Nephron progenitor cell (in vitro differentiated cells): ENCODE measurements at regions not wholly inside any gene's neighbourhood (a gene's known extent, or its start where the extent isn't known, plus 50 kb on each side); places are given as distances from the start of the nearest gene placed in this dataset.
"Not testable (repeated sequence)": the region's sequence is repeated elsewhere in the genome, so short reads cannot be mapped to it uniquely, and the experiment has no call there.

ENCODE experiments used
- DNase-seq: peaks from one replicate; pipeline ENCODE4 v3.0.0; 2021
- H3K27ac Mint-ChIP-seq: 2 replicates; pipeline ENCODE4 v1.8.0; 2021; ENCODE audit warnings: mild to moderate bottlenecking, moderate library complexity, mixed read lengths
- H3K27me3 Mint-ChIP-seq: 2 replicates; pipeline ENCODE4 v1.8.0; 2021; ENCODE audit warnings: mild to moderate bottlenecking, low read depth, mixed read lengths; ENCODE audit not compliant: poor library complexity
- H3K36me3 Mint-ChIP-seq: 2 replicates; pipeline ENCODE4 v1.8.0; 2021; ENCODE audit warnings: low read depth, mixed read lengths
- H3K4me1 Mint-ChIP-seq: 2 replicates; pipeline ENCODE4 v1.8.0; 2021; ENCODE audit warnings: mixed read lengths
- H3K4me3 Mint-ChIP-seq: 2 replicates; pipeline ENCODE4 v1.8.0; 2021; ENCODE audit warnings: mild to moderate bottlenecking, moderate library complexity, mixed read lengths
- H3K9me3 Mint-ChIP-seq: 2 replicates; pipeline ENCODE4 v1.8.0; 2021; ENCODE audit warnings: mild to moderate bottlenecking, moderate library complexity, mixed read lengths
- CTCF ChIP-seq: fragments of 200-600 bp; sonication (generic); IDR thresholded peaks from 2 replicates; pipeline ENCODE4 v1.5.0; 2021; ENCODE audit warnings: antibody characterized with exemption

DNA sequence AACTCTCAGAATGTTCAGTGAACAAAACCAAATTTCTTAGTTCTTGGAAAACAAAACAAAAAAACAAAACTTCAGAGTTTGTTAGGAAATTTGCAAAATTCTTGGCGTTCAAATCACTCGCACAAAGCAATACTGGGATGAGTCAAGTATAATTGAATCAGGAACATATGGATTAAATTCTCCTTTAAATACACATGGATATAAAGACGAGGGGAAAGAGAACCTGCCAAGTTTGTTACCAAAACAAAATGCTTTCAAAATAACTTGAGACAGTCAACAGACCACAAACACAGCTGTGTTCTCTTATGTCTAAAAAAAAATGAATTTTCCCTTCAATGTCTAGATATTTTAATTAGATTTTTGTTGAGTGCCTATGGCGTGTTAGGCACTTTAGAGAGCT is 93.5 kb upstream of the MPP7 start:
- Mint-ChIP-seq H3K4me1 (peaks cover 15% of the 10 kb centered on the region), H3K36me3 (no peaks in the 10 kb centered on the region), H3K27me3 (peaks cover 4% of the 10 kb centered on the region), H3K27ac (no peak overlapping the region), H3K9me3 (peaks cover 1% of the 10 kb centered on the region), H3K4me3 (no peak overlapping the region)
- no peak for TF ChIP-seq CTCF
- no peak for DNase-seq

DNA sequence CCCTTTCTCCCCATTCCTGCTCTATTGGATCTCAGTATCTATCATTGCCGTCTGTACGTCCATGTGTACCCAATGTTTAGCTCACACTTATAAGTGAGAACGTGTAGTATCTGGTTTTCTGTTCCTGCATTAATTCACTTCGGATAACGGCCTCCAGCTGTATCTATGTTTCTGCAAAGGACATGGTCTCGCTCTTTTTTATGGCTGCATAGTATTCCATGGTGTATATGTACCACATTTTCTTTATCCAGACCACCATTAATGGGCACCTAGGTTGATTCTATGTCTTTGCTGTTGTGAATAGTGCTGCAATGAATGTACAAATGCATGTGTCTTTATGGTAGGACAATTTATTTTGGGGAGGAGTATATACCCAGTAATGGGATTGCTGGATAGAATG is 94.4 kb upstream of the MPP7 start:
- H3K36me3 Mint-ChIP-seq: no peaks in the 10 kb centered on the region

GRCh38 chr10:28400176-28400575 is 97.3 kb upstream of the MPP7 start:
- Mint-ChIP-seq H3K4me1 (peaks cover 21% of the 10 kb centered on the region), H3K27me3 (no peaks in the 10 kb centered on the region), H3K36me3 (no peaks in the 10 kb centered on the region), H3K9me3 (no peaks in the 10 kb centered on the region), H3K4me3 (no peak overlapping the region), H3K27ac (no peak overlapping the region)
- DNase-seq: no peak
- no peak for TF ChIP-seq CTCF

More for the DNA sequence above, 94.4 kb upstream of the MPP7 start:
- no peaks in the 10 kb centered on the region for H3K9me3 Mint-ChIP-seq
- no peak overlapping the region for H3K27ac Mint-ChIP-seq
- H3K4me3 Mint-ChIP-seq: no peak overlapping the region
- TF ChIP-seq CTCF: no peak
- H3K27me3 Mint-ChIP-seq: no peaks in the 10 kb centered on the region
- DNase-seq: no peak
- peaks cover 15% of the 10 kb centered on the region for H3K4me1 Mint-ChIP-seq

DNA sequence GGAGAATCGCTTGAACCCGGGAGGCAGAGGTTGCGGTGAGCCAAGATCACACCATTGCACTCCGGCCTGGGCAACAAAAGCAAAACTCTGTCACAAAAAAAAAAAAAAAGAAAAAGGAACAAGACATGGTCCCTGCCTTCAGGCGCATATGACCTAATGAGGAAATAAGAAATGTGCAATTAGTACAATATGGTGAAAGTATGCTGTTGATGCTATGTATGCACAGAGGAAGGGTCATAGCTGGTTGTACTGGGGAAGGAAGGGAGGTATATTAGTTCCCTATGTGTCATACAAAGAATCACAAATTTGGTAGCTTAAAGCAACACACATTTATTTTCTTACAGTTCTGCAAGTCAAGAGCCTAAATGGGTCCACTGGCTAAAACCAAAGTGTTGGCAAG is 97.8 kb upstream of the MPP7 start:
- no peak for TF ChIP-seq CTCF
- H3K27me3 Mint-ChIP-seq: no peaks in the 10 kb centered on the region
- no peaks in the 10 kb centered on the region for H3K9me3 Mint-ChIP-seq
- no peak for DNase-seq
- peaks cover 21% of the 10 kb centered on the region for H3K4me1 Mint-ChIP-seq
- H3K4me3 Mint-ChIP-seq: no peak overlapping the region
- H3K27ac Mint-ChIP-seq: no peak overlapping the region
- no peaks in the 10 kb centered on the region for H3K36me3 Mint-ChIP-seq

DNA sequence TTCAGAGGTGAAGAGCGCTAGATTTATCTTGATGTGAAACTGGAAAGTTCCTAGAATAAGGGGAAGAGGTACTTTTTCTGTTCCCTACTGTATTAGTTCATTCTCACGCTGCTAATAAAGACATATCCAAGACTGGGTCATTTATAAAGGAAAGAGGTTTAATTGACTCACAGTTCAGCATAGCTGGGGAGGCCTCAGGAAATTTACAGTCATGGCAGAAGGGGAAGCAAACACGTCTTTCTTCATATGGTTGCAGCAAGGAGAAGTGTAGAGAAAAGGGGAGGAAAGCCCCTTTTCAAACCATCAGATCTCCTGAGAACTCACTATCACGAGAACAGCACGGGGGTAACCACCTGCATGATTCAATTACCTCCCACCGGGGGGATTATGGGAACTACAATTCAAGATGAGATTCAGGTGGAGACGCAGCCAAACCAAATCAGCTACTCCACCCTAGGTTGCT is 99.8 kb upstream of the MPP7 start:
- not testable (repeated sequence) for H3K27me3 Mint-ChIP-seq, H3K4me3 Mint-ChIP-seq, H3K36me3 Mint-ChIP-seq, DNase-seq, H3K27ac Mint-ChIP-seq, H3K9me3 Mint-ChIP-seq
- H3K4me1 Mint-ChIP-seq: peaks cover 21% of the 10 kb centered on the region

- no peak for DNase-seq
- H3K27me3 Mint-ChIP-seq: no peaks in the 10 kb centered on the region
- H3K9me3 Mint-ChIP-seq: peaks cover 6% of the 10 kb centered on the region
- no peaks in the 10 kb centered on the region for H3K36me3 Mint-ChIP-seq
- TF ChIP-seq CTCF: no peak
- H3K27ac Mint-ChIP-seq: no peak overlapping the region
- H3K4me3 Mint-ChIP-seq: no peak overlapping the region
- H3K4me1 Mint-ChIP-seq: peaks cover 21% of the 10 kb centered on the region
These were observed 100.2 kb upstream of the MPP7 start for GRCh38 chr10:28403090-28403489.
